ENCODE measurements at regions not wholly inside any gene's neighbourhood (a gene's known extent, or its start where the extent isn't known, plus 50 kb on each side); places are given as distances from the start of the nearest gene placed in this dataset.

DNA sequence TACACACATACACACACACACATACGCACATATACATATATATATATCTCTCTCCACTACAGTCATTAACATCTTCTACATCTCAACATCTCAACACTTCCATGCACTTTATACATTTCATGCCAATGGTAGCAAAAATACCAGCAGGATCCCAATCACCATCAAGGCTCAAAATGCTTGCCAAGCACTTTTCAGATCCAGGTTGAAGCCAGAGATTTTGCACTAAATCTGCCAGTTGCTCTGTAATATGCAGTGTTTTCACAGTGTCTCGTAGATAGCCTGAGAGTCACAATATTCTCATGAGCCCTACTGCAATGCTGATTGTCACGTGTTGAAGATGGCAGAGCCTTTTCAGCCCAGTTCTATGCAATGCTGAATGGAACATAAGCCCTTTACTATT, 1140.9 kb upstream of the C9orf72 start:
- DNase-seq (ENCODE audit: low read depth, low spot score) (no peak), FAIRE-seq (no peak)
- TF ChIP-seq, protein P1, sequence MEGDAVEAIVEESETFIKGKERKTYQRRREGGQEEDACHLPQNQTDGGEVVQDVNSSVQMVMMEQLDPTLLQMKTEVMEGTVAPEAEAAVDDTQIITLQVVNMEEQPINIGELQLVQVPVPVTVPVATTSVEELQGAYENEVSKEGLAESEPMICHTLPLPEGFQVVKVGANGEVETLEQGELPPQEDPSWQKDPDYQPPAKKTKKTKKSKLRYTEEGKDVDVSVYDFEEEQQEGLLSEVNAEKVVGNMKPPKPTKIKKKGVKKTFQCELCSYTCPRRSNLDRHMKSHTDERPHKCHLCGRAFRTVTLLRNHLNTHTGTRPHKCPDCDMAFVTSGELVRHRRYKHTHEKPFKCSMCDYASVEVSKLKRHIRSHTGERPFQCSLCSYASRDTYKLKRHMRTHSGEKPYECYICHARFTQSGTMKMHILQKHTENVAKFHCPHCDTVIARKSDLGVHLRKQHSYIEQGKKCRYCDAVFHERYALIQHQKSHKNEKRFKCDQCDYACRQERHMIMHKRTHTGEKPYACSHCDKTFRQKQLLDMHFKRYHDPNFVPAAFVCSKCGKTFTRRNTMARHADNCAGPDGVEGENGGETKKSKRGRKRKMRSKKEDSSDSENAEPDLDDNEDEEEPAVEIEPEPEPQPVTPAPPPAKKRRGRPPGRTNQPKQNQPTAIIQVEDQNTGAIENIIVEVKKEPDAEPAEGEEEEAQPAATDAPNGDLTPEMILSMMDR (IDR thresholded peaks at IDR 0.05; ENCODE audit: extremely low read depth in 1 of 2, insufficient read depth in 1 of 2, low read depth in 1 of 2, low read length in 2 of 2), result no peak
- TF ChIP-seq JUN (IDR thresholded peaks at IDR 0.05; ENCODE audit: borderline replicate concordance, insufficient read depth, insufficient read length, low read depth), result no peak
- peaks cover 2% of the 10 kb centered on the region for H3K9me3 ChIP-seq (replicated peaks; ENCODE audit: control insufficient read depth, insufficient read depth, low read length)
- H3K36me3 ChIP-seq (ENCODE audit: control insufficient read depth in 2 of 2, extremely low read depth in 1 of 2, insufficient read depth in 2 of 2, low read length in 2 of 2), result no peaks in the 10 kb centered on the region
- no peaks in the 10 kb centered on the region for H3K79me2 ChIP-seq (ENCODE audit: control insufficient read depth, insufficient read depth, low read length)
- H3K27ac ChIP-seq (ENCODE audit: insufficient read depth, low read depth, low read length), result no peak overlapping the region
- H3K4me2 ChIP-seq (ENCODE audit: insufficient read depth, low read length), result no peak overlapping the region
- no TSS peak for BruUV-seq (replicated peaks)
- dilution Hi-C loops (cut with MboI; ENCODE audit: extremely low pct_ligation_motif_present, low sequenced_read_pairs) (no loop called here), intact Hi-C loops (cut with micrococcal nuclease) (no loop called here)
- ChIA-PET CTCF (no interaction called here), POLR2A (no interaction called here)
- no peaks in the 10 kb centered on the region for H3K27me3 ChIP-seq (ENCODE audit: control insufficient read depth in 2 of 2, insufficient read depth in 2 of 2, low read length in 2 of 2)
- H4K20me1 ChIP-seq (replicated peaks; ENCODE audit: control insufficient read depth, extremely low read depth, insufficient read depth, low read length), result no peaks in the 10 kb centered on the region
- H3K9me1 ChIP-seq (replicated peaks; ENCODE audit: control insufficient read depth, extremely low read depth, insufficient read depth, low read length), result no peaks in the 10 kb centered on the region
- no peak overlapping the region for H2AFZ ChIP-seq (ENCODE audit: low read depth, low read length)
- H3K4me3 ChIP-seq (replicated peaks in 1 of 3; ENCODE audit: insufficient read depth in 1 of 3, low read depth in 1 of 3, low read length in 3 of 3), result no peak overlapping the region
- no peaks in the 10 kb centered on the region for H3K4me1 ChIP-seq (ENCODE audit: control insufficient read depth, extremely low read depth, insufficient read depth, low read length)
- no peak overlapping the region for H3K9ac ChIP-seq (replicated peaks; ENCODE audit: extremely low read depth, insufficient read depth, low read length)

DNA sequence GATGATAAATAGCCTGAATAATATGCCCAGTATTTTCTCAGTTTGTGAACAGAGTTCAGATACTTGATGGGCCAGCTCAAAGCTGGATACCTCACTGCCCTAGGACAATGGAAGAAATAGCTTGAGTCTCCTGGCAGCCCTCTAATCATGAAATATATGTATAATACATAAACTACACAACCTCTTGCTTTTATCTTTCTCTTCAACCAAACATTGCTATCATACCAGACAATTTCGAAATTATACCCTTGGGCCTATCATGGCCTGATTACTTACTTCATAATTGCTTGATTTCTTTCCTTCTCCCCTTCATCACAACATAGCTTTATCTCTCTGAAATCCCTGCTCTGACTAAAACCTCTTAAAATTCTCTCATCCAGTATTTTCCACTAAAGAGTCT, 1144.9 kb upstream of the C9orf72 start:
- H3K27ac ChIP-seq (ENCODE audit: insufficient read depth, low read depth, low read length), result no peak overlapping the region
- H2AFZ ChIP-seq (ENCODE audit: low read depth, low read length), result no peak overlapping the region
- DNase-seq (ENCODE audit: low read depth, low spot score), result no peak
- H3K27me3 ChIP-seq (ENCODE audit: control insufficient read depth in 2 of 2, insufficient read depth in 2 of 2, low read length in 2 of 2), result no peaks in the 10 kb centered on the region
- H3K36me3 ChIP-seq (ENCODE audit: control insufficient read depth in 2 of 2, extremely low read depth in 1 of 2, insufficient read depth in 2 of 2, low read length in 2 of 2), result no peaks in the 10 kb centered on the region
- H3K4me3 ChIP-seq (replicated peaks in 1 of 3; ENCODE audit: insufficient read depth in 1 of 3, low read depth in 1 of 3, low read length in 3 of 3), result no peak overlapping the region
- dilution Hi-C loops (cut with MboI; ENCODE audit: extremely low pct_ligation_motif_present, low sequenced_read_pairs), result no loop called here
- TF ChIP-seq FOS (IDR thresholded peaks at IDR 0.05; ENCODE audit: borderline replicate concordance, insufficient read depth, low read length), result no peak
- no peak for TF ChIP-seq MYC (IDR thresholded peaks at IDR 0.05; ENCODE audit: low read depth, low read length)
- TF ChIP-seq, protein P2, sequence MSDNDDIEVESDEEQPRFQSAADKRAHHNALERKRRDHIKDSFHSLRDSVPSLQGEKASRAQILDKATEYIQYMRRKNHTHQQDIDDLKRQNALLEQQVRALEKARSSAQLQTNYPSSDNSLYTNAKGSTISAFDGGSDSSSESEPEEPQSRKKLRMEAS (IDR thresholded peaks at IDR 0.05; ENCODE audit: insufficient read depth, insufficient read length), result no peak
- no peak for TF ChIP-seq POLR2A (IDR thresholded peaks at IDR 0.05; ENCODE audit: low read depth, low read length)
- TF ChIP-seq GATA2 (IDR thresholded peaks at IDR 0.05; ENCODE audit: insufficient read depth, insufficient read length, low read depth, low read length), result no peak
- H3K4me2 ChIP-seq (ENCODE audit: insufficient read depth, low read length), result no peak overlapping the region
- peaks cover 2% of the 10 kb centered on the region for H3K9me3 ChIP-seq (replicated peaks; ENCODE audit: control insufficient read depth, insufficient read depth, low read length)
- ChIA-PET POLR2A (no interaction called here), CTCF (no interaction called here)
- no peaks in the 10 kb centered on the region for H3K79me2 ChIP-seq (ENCODE audit: control insufficient read depth, insufficient read depth, low read length)
- H3K9ac ChIP-seq (replicated peaks; ENCODE audit: extremely low read depth, insufficient read depth, low read length), result no peak overlapping the region
- no peaks in the 10 kb centered on the region for H4K20me1 ChIP-seq (replicated peaks; ENCODE audit: control insufficient read depth, extremely low read depth, insufficient read depth, low read length)
- H3K9me1 ChIP-seq (replicated peaks; ENCODE audit: control insufficient read depth, extremely low read depth, insufficient read depth, low read length), result no peaks in the 10 kb centered on the region
- intact Hi-C loops (cut with micrococcal nuclease), result no loop called here
- BruUV-seq (replicated peaks), result no TSS peak
- FAIRE-seq, result no peak
- H3K4me1 ChIP-seq (ENCODE audit: control insufficient read depth, extremely low read depth, insufficient read depth, low read length), result no peaks in the 10 kb centered on the region
